ACC112 (cell line): ENCODE measurements at regions not wholly inside any gene's neighbourhood (a gene's known extent, or its start where the extent isn't known, plus 50 kb on each side); places are given as distances from the start of the nearest gene placed in this dataset.
"Not testable (repeated sequence)": the region's sequence is repeated elsewhere in the genome, so short reads cannot be mapped to it uniquely, and the experiment has no call there.

Experiments
- H2AFZ ChIP-seq: fragments of 200-600 bp; sonication (generic); one replicate; pipeline ENCODE4 v1.6.0; 2017; ENCODE audit warnings: antibody characterized with exemption, low read length; ENCODE audit not compliant: unreplicated experiment
- H3K27ac ChIP-seq: fragments of 200-600 bp; sonication (generic); 2 replicates; pipeline ENCODE4 v1.5.1; 2014; ENCODE audit warnings: low read depth, mild to moderate bottlenecking, antibody characterized with exemption, low read length, moderate library complexity
- H3K27me3 ChIP-seq: fragments of 200-600 bp; sonication (generic); 2 replicates; pipeline ENCODE4 v1.6.1; 2014; ENCODE audit warnings: mild to moderate bottlenecking, antibody characterized with exemption, low read length, moderate library complexity, mixed read lengths; ENCODE audit not compliant: insufficient read depth
- H3K36me3 ChIP-seq: fragments of 200-600 bp; sonication (generic); 2 replicates; pipeline ENCODE4 v1.6.1; 2016; ENCODE audit warnings: mild to moderate bottlenecking, antibody characterized with exemption, low read length, moderate library complexity, mixed read lengths; ENCODE audit not compliant: insufficient read depth
- H3K4me1 ChIP-seq: fragments of 200-600 bp; sonication (generic); one replicate; pipeline ENCODE4 v1.6.1; 2016; ENCODE audit warnings: low read length, mixed read lengths; ENCODE audit not compliant: insufficient read depth, unreplicated experiment, control insufficient read depth
- H3K4me3 ChIP-seq: fragments of 200-600 bp; sonication (generic); 2 replicates; pipeline ENCODE4 v1.5.1; 2014; ENCODE audit warnings: mild to moderate bottlenecking, low read depth, low read length
- H3K79me2 ChIP-seq: fragments of 200-600 bp; sonication (generic); one replicate; pipeline ENCODE4 v1.6.0; 2016; ENCODE audit warnings: low read length; ENCODE audit not compliant: control insufficient read depth, unreplicated experiment, insufficient read depth

DNA sequence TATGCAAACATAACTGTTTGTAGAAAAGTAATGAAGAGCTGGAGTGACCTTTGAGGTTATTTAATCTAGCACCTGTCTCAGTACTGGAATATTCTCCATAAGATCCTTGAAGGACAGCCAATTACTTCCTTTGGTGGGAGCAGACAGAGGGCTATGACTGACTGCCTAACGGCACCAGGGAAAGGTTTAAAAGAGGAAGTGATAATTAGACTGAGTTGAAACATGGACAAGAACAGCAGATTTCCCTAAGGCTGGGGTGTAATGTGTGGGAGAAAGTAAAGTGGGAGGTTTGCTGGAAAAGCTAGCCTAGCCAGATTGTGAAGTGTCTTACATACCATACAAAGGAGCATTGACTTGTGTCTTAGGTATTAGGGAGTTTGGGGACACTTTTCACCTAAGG lies 191.3 kb upstream of the PCDH9 start:
- Histone ChIP-seq H2AFZ (no peak overlapping the region), H3K4me1 (no peaks in the 10 kb centered on the region), H3K79me2 (no peaks in the 10 kb centered on the region), H3K4me3 (no peak overlapping the region), H3K27ac (no peak overlapping the region), H3K36me3 (no peaks in the 10 kb centered on the region), H3K27me3 (no peaks in the 10 kb centered on the region)

- H3K27me3 ChIP-seq, result no peaks in the 10 kb centered on the region
- peak overlapping the region; percentile 2 for H2AFZ ChIP-seq
- H3K27ac ChIP-seq, result no peak overlapping the region
- H3K4me1 ChIP-seq, result no peaks in the 10 kb centered on the region
- no peak overlapping the region for H3K4me3 ChIP-seq
- no peaks in the 10 kb centered on the region for H3K79me2 ChIP-seq
- no peaks in the 10 kb centered on the region for H3K36me3 ChIP-seq
These were observed 186.2 kb upstream of the PCDH9 start for GRCh38 chr13:67416047-67416925.

- H3K4me1 ChIP-seq, result peaks cover 4% of the 10 kb centered on the region
- no peaks in the 10 kb centered on the region for H3K79me2 ChIP-seq
- no peak overlapping the region for H3K4me3 ChIP-seq
- no peaks in the 10 kb centered on the region for H3K27me3 ChIP-seq
- H3K27ac ChIP-seq, result no peak overlapping the region
- H2AFZ ChIP-seq, result no peak overlapping the region
- H3K36me3 ChIP-seq, result no peaks in the 10 kb centered on the region
These were observed 180.5 kb upstream of the PCDH9 start for GRCh38 chr13:67410645-67411044.

GRCh38 chr13:67408798-67409197 lies 178.7 kb upstream of the PCDH9 start:
- H3K27me3 ChIP-seq, result no peaks in the 10 kb centered on the region
- peak overlapping the region; percentile 71 for H2AFZ ChIP-seq
- H3K79me2 ChIP-seq, result no peaks in the 10 kb centered on the region
- peaks cover 4% of the 10 kb centered on the region for H3K4me1 ChIP-seq
- H3K27ac ChIP-seq, result no peak overlapping the region
- H3K4me3 ChIP-seq, result no peak overlapping the region
- H3K36me3 ChIP-seq, result no peaks in the 10 kb centered on the region

GRCh38 chr13:67402546-67402945 lies 172.4 kb upstream of the PCDH9 start:
- Histone ChIP-seq H3K79me2 (no peaks in the 10 kb centered on the region), H3K36me3 (no peaks in the 10 kb centered on the region), H3K27ac (no peak overlapping the region), H2AFZ (no peak overlapping the region), H3K27me3 (no peaks in the 10 kb centered on the region), H3K4me1 (no peaks in the 10 kb centered on the region), H3K4me3 (no peak overlapping the region)

DNA sequence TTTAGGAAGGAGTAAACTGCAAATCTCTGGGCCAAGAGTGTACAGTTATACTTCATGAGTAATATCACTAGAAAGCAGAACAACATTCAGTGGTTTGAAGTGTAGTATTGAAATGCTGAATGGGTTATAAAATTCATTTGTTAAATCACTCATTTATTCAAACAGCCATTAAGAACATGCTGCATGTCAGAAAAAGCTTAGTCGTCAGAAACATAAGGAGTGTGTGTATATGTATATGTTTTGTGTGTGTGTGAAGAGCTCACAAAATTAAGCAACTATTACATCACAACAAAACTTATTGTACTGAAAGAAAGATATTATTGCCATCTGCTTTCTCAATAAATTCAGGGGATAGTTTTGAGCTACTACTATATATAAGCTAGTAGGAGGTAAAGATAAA lies 165.4 kb upstream of the PCDH9 start:
- no peaks in the 10 kb centered on the region for H3K27me3 ChIP-seq
- no peak overlapping the region for H2AFZ ChIP-seq
- H3K36me3 ChIP-seq, result no peaks in the 10 kb centered on the region
- H3K27ac ChIP-seq, result no peak overlapping the region
- H3K4me3 ChIP-seq, result no peak overlapping the region
- H3K4me1 ChIP-seq, result no peaks in the 10 kb centered on the region
- H3K79me2 ChIP-seq, result no peaks in the 10 kb centered on the region

DNA sequence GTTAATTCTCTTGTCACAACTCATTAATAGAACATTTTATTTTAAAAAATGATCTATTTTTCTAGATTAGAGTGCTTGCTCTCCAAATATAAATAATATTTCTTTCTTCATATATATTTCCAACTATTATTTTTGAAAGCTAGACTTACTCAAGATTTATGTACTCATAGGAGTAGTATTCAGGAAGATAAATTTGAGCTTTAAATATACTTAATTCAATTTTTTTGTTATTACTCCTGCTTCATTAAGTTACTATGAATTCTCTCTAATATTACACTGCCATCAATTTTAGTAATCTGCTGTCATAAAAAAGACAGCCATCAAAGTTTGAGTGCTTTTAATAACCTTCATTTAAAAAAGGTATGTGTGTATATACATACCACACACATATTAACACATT lies 161.9 kb upstream of the PCDH9 start:
- H3K79me2 ChIP-seq, result no peaks in the 10 kb centered on the region
- H3K4me3 ChIP-seq, result no peak overlapping the region
- no peak overlapping the region for H3K27ac ChIP-seq
- H3K36me3 ChIP-seq, result no peaks in the 10 kb centered on the region
- no peaks in the 10 kb centered on the region for H3K27me3 ChIP-seq
- H3K4me1 ChIP-seq, result no peaks in the 10 kb centered on the region
- H2AFZ ChIP-seq, result no peak overlapping the region

- Histone ChIP-seq H3K27me3 (no peaks in the 10 kb centered on the region), H2AFZ (no peak overlapping the region), H3K4me1 (no peaks in the 10 kb centered on the region), H3K4me3 (no peak overlapping the region), H3K79me2 (no peaks in the 10 kb centered on the region), H3K36me3 (no peaks in the 10 kb centered on the region), H3K27ac (no peak overlapping the region)
These were observed 160.4 kb upstream of the PCDH9 start for GRCh38 chr13:67390462-67391086.

GRCh38 chr13:67389171-67389570 lies 159.0 kb upstream of the PCDH9 start:
- no peak overlapping the region for H3K4me3 ChIP-seq
- no peak overlapping the region for H2AFZ ChIP-seq
- H3K79me2 ChIP-seq, result no peaks in the 10 kb centered on the region
- no peak overlapping the region for H3K27ac ChIP-seq
- no peaks in the 10 kb centered on the region for H3K27me3 ChIP-seq
- H3K36me3 ChIP-seq, result no peaks in the 10 kb centered on the region
- H3K4me1 ChIP-seq, result no peaks in the 10 kb centered on the region

DNA sequence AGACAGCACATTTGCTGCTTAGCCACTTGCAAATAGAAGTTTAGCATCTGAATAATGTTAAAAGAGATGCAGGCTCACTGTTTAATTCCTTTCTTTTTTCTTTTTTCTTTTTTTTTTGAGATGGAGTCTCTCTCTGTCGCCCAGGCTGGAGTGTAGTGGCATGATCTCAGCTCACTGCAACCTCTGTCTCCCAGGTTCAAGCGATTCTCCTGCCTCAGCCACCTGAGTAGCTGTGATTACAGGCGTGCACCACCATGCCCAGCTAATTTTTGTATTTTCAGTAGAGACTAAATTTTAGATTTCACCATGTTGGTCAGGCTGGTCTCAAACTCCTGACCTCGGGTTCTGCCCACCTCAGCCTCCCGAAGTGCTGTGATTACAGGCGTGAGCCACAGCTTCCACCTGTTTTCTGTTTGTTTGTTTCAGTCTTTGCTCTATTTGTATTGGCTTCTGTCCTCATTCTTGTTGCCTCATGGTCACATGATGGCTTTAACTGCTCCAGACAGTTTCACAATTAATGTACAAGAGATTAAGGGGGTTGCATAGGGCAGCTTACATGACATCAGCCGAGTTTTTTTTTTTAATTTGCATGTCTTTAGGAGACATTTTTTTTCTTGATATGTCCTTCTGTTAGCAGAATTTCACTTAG lies 153.1 kb upstream of the PCDH9 start:
- not testable (repeated sequence) for H2AFZ ChIP-seq, H3K4me1 ChIP-seq, H3K36me3 ChIP-seq, H3K79me2 ChIP-seq, H3K27me3 ChIP-seq, H3K27ac ChIP-seq, H3K4me3 ChIP-seq

DNA sequence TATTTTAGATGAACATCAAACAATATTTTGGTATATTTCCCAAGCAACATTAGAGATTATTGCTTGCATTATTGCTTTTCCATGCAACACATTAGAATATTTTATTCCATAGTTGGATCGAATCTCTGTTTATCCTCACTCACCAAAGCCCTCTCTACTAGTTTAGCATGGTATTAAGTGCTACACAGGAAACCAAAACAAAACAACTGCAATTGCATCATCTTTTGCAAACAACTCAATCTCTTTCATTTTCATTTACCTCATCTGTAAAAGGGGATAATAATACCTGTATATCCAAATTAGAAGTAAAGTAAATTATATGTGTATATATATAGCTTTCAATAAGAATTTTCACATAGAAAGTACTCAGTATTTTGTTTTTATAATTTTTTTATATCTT lies 147.8 kb upstream of the PCDH9 start:
- Histone ChIP-seq H3K4me3 (no peak overlapping the region), H3K79me2 (no peaks in the 10 kb centered on the region), H2AFZ (no peak overlapping the region), H3K27me3 (no peaks in the 10 kb centered on the region), H3K4me1 (peaks cover 3% of the 10 kb centered on the region), H3K36me3 (no peaks in the 10 kb centered on the region), H3K27ac (no peak overlapping the region)
